Kidney (tissue), 13 donors: ENCODE measurements at regions not wholly inside any gene's neighbourhood (a gene's known extent, or its start where the extent isn't known, plus 50 kb on each side); places are given as distances from the start of the nearest gene placed in this dataset.

Experiments used
- DNase-seq, 5 donors: peaks; one replicate each; pipeline ENCODE4 v3.0.0-alpha.2; 2013 to 2020
- FAIRE-seq: peaks from 2 replicates; lab custom pipeline; 2012; peaks lifted over from hg19 to GRCh38; lab: Jason Lieb, UNC
- H3K27ac ChIP-seq, 2 donors: one replicate each; pipeline ENCODE4 v1.7.0; 2013; ENCODE audit warnings: low read depth in 2 of 2, low read length in 2 of 2, inconsistent platforms in 1 of 2
- H3K27me3 ChIP-seq: one replicate; pipeline ENCODE4 v1.7.1; 2013; ENCODE audit warnings: low read length, inconsistent platforms; ENCODE audit not compliant: control insufficient read depth, insufficient read depth
- H3K36me3 ChIP-seq, 3 donors: one replicate each; pipeline versions ENCODE4 v1.7.0 to v1.7.1; 2013; ENCODE audit warnings: low read length in 3 of 3, control low read depth in 1 of 3, inconsistent platforms in 1 of 3; ENCODE audit not compliant: insufficient read depth in 3 of 3, control insufficient read depth in 2 of 3
- H3K4me1 ChIP-seq, 3 donors: one replicate each; pipeline versions ENCODE4 v1.7.0 to v1.7.1; 2013; ENCODE audit warnings: low read length in 3 of 3, inconsistent platforms in 1 of 3, low read depth in 1 of 3; ENCODE audit not compliant: control insufficient read depth in 2 of 3, insufficient read depth in 2 of 3
- H3K4me3 ChIP-seq, 3 donors: one replicate each; pipeline versions ENCODE4 v1.7.0 to v1.8.1; 2013; ENCODE audit warnings: low read length in 3 of 3, control low read depth in 1 of 3, inconsistent platforms in 1 of 3
- H3K9ac ChIP-seq, 3 donors: one replicate each; pipeline versions ENCODE4 v1.7.0 to v1.7.1; 2013; ENCODE audit warnings: low read length in 3 of 3, control low read depth in 1 of 3, inconsistent platforms in 1 of 3
- H3K9me3 ChIP-seq, 3 donors: one replicate each; pipeline versions ENCODE4 v1.7.0 to v1.7.1; 2013; ENCODE audit warnings: low read length in 3 of 3, control low read depth in 1 of 3, inconsistent platforms in 1 of 3; ENCODE audit not compliant: control insufficient read depth in 2 of 3, insufficient read depth in 1 of 3
- intact Hi-C: fragments of 100-400 bp; cut with DNase I; formaldehyde crosslinking; loops from one replicate; pipeline ENCODE4 v1.11.1; 2022
- TF ChIP-seq, protein P1 (sequence below): IDR thresholded peaks from 3 replicates; pipeline ENCODE4 v1.5.1; 2012; ENCODE audit warnings: mild to moderate bottlenecking, moderate library complexity, borderline replicate concordance; ENCODE audit not compliant: insufficient read depth; ENCODE audit errors: extremely low read depth
- donor health status: control.
- donor health status: control.
- donor health status: control.
- donor health status: control.
- donor health status: control.
- donor health status: DM: yes; HTN: yes; CAD: no.
- donor health status: Normal renal cell carcinoma (clear cell type).

DNA sequence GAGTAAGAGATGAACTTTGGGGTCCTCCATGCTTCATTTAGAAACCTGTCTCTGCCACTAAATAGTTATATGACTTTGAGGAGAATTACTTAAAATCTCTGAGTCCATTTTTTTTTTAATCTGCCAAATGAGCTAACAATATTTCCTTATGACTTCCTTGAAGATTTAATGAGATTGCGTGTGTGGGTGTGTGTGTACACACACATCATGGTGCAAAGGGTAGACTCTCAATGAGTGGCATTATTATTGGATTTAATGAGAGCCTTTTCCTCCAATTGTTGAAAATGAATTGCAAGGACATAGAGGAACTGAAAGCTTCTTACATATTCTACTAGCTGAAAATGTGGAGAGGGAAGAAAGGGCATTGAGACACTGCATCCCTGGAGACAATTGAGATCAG lies 573.5 kb upstream of the LUZP2 start:
- Histone ChIP-seq H3K9me3 (no peaks in the 10 kb centered on the region), H3K4me3 (no peak overlapping the region), H3K36me3 (no peaks in the 10 kb centered on the region), H3K27me3 (no peaks in the 10 kb centered on the region), H3K27ac (no peak overlapping the region), H3K4me1 (no peaks in the 10 kb centered on the region), H3K9ac (no peak overlapping the region)
- DNase-seq, result no peak
- no peak for FAIRE-seq
- TF ChIP-seq, protein P1, sequence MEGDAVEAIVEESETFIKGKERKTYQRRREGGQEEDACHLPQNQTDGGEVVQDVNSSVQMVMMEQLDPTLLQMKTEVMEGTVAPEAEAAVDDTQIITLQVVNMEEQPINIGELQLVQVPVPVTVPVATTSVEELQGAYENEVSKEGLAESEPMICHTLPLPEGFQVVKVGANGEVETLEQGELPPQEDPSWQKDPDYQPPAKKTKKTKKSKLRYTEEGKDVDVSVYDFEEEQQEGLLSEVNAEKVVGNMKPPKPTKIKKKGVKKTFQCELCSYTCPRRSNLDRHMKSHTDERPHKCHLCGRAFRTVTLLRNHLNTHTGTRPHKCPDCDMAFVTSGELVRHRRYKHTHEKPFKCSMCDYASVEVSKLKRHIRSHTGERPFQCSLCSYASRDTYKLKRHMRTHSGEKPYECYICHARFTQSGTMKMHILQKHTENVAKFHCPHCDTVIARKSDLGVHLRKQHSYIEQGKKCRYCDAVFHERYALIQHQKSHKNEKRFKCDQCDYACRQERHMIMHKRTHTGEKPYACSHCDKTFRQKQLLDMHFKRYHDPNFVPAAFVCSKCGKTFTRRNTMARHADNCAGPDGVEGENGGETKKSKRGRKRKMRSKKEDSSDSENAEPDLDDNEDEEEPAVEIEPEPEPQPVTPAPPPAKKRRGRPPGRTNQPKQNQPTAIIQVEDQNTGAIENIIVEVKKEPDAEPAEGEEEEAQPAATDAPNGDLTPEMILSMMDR, result no peak
- intact Hi-C loops, result no loop called here

DNA sequence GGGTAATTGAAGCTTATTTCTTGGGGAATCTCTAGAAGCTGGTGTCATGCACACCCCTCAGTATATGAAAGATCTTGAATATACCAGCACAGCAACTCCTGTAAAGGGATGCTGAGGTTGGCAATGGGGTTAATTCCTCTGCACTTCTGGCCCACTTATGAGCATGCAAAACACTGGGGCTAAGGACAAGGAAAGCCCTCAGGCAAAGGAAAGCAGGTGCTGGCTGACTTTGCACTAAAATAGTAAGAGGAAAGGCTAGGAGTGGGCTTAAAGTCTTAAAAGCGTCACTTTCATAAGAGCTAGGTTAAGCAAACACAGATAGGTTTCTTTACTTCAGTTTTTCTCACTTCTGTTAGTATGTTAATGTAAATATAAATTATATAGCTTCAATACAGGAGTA lies 572.6 kb upstream of the LUZP2 start:
- TF ChIP-seq, protein P1, result no peak
- no peak for FAIRE-seq
- no peaks in the 10 kb centered on the region for H3K27me3 ChIP-seq
- H3K9ac ChIP-seq, result no peak overlapping the region
- DNase-seq, result peak in 2 of 5 donors; percentile 18 to 20
- no peak overlapping the region for H3K27ac ChIP-seq
- no peak overlapping the region for H3K4me3 ChIP-seq
- intact Hi-C loops, result no loop called here
- no peaks in the 10 kb centered on the region for H3K9me3 ChIP-seq
- H3K4me1 ChIP-seq, result no peaks in the 10 kb centered on the region
- H3K36me3 ChIP-seq, result no peaks in the 10 kb centered on the region

DNA sequence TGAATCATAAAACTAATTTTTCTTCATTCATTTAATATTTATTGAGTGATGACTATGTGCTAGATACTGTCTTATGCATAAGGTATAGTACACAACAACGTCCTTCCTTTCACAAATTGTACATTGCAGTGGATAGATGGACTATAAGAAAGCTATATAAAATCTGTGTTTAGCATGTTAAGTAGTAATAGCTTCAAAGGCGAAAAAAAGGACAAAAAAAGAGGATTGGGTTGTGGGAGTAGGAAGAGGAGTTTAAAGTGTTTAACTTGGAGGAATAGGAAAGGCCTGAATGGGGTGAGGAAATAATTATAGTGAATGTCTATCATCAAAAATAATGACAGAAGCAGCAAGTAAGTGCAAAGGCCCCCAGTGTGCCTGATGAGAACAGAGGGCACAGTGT lies 565.4 kb upstream of the LUZP2 start:
- no peak overlapping the region for H3K9ac ChIP-seq
- no peaks in the 10 kb centered on the region for H3K27me3 ChIP-seq
- TF ChIP-seq, protein P1, result no peak
- FAIRE-seq (no peak), DNase-seq (no peak)
- no peak overlapping the region for H3K4me3 ChIP-seq
- intact Hi-C loops, result no loop called here
- H3K9me3 ChIP-seq, result no peaks in the 10 kb centered on the region
- H3K36me3 ChIP-seq, result no peaks in the 10 kb centered on the region
- H3K27ac ChIP-seq, result no peak overlapping the region
- H3K4me1 ChIP-seq, result no peaks in the 10 kb centered on the region

GRCh38 chr11:23932485-23932898 lies 564.4 kb upstream of the LUZP2 start:
- Histone ChIP-seq H3K4me1 (no peaks in the 10 kb centered on the region), H3K36me3 (no peaks in the 10 kb centered on the region), H3K9me3 (no peaks in the 10 kb centered on the region), H3K4me3 (no peak overlapping the region), H3K9ac (no peak overlapping the region), H3K27me3 (no peaks in the 10 kb centered on the region), H3K27ac (no peak overlapping the region)
- DNase-seq (no peak), FAIRE-seq (no peak)
- TF ChIP-seq, protein P1, result no peak
- intact Hi-C loops, result no loop called here
